Nucleus accumbens (tissue), 56 donors: ENCODE measurements at regions not wholly inside any gene's neighbourhood (a gene's known extent, or its start where the extent isn't known, plus 50 kb on each side); places are given as distances from the start of the nearest gene placed in this dataset.

Experiments used
- DNase-seq, 56 donors: peaks; one replicate each; lab custom pipeline; 2025; lab: John Stamatoyannopoulos, UW

DNA sequence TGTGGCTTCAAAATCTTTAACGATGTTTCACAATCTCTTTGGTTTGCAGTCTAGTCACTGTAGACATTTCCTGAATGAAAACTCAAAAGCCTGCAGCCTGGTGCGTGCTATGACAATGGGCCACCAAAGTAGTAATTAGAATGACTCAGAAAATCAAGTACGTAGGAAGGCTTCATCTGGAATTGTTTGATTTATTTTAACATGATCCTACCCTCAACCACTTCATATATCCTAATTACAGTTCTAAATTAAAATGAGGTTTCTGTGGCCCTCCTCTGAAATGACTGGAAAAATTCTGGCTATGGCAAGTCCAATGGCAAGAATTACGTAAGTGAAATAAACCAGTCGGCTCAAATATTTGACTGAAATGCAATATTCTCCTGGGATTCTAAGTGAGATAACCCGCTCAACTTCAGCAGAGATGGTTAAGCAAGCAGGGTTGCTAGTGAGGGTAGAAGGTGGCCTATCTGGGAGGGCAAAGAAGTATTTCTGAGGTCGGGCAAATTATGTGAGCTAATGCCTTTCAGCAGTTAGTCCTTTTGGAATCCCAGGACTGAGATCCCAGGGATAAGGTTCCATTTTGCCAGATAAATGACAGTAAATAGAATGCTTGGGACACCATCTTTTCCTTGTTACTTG lies 145.6 kb upstream of the MYOCD start:
- no peak for DNase-seq

GRCh38 chr17:12521416-12521815 lies 144.3 kb upstream of the MYOCD start:
- DNase-seq, result no peak

DNA sequence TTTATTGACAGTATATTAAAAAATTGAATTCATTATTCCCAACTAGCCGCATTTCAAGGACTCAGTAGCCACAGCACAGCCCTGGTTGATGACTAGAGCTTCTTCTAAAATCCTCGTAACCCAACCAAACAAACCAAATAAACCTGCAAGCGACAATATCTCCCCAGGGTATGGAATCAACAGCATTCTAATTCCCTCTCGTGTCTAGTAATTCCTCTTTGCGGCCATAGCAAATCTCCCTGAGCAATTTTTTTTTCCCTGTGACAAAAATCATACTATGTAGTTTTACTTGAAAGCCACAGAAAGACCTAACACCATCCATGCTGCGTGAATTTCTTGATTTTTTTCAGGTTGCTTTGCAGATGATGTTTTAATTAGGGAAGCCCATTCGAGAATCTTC lies 143.4 kb upstream of the MYOCD start:
- DNase-seq, result no peak

GRCh38 chr17:12522743-12523183 lies 142.9 kb upstream of the MYOCD start:
- peak in 1 of 56 donors; percentile 4 for DNase-seq

DNA sequence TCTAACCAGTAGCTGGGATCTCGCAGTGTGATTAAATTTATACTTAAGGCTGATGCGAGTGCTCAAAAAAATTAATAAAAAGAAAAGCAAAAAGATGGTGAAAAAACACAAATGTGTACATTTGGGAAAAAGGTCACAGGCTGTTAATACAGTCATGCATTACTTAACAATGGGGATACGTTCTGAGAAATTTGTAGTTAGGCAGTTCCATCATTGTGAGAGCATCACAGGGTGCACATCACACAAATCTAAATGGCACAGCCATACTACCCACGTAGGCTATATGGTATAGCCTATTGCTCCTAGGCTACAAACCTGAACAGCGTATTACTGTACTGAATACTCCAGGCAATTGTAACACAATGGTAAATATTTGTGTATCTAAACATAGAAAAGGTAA lies 142.4 kb upstream of the MYOCD start:
- DNase-seq, result no peak

DNA sequence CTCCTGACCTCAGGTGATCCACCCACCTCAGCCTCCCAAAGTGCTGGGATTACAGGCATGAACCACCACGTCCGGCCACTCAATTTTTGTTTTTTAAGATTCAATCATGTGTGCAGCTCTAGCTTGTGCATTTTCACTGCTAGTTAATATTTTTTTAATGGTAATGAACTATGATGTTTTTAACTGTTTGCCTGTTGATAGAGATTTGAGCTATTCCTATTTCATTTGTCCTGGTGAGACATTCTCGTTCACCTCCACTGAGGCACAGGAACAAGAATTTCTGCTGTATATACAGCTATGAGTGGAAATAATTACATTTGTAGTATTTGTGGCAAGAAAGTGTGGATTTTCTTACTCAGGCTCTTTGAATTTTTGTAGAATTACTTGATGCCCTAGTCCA lies 137.7 kb upstream of the MYOCD start:
- DNase-seq, result no peak

GRCh38 chr17:12530161-12530560 lies 135.5 kb upstream of the MYOCD start:
- DNase-seq, result no peak

- no peak for DNase-seq
Measured at GRCh38 chr17:12536021-12536420, 129.7 kb upstream of the MYOCD start.

GRCh38 chr17:12536472-12536871 lies 129.2 kb upstream of the MYOCD start:
- no peak for DNase-seq

DNA sequence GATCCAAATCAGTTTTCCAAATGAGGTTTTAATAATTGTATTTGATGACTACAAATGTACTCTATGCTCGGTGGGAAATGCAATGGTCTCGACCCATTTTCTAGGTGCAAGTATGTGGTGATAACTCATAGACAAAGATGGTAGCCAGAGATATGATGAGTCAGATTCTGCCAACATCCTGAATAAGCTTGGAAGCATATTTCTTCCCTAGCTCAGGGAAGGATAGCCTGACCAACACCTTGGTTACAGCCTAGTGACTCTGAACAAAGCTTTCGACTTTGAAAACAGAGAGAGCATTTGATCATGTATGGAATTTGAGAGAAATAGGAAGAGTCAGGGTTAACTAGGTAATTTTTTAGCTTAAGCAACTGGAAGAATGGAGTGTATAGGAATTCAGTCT lies 128.3 kb upstream of the MYOCD start:
- no peak for DNase-seq

- no peak for DNase-seq
Measured at GRCh38 chr17:12538003-12538402, 127.7 kb upstream of the MYOCD start.

GRCh38 chr17:12545877-12546513 lies 119.7 kb upstream of the MYOCD start:
- peak in 19 of 56 donors; percentile 0 to 32 (median 4) for DNase-seq

DNA sequence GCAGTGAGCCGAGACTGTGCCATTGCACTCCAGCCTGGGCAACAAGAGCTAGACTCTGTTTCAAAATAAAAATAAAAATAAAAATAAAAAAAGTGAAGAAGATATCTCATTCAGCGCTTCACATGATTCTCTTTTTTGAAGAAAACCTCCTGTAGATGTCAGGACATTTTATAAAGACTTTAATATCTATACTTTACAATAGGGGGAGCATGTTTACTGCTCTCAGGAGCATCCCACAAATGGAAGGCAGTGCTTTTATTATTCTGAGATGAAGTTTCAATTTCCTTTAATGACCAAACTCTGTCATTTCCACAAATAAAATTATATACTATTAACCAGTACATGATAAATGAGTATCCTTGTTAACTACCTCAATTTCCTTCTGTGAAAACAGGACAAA lies 118.7 kb upstream of the MYOCD start:
- no peak for DNase-seq

DNA sequence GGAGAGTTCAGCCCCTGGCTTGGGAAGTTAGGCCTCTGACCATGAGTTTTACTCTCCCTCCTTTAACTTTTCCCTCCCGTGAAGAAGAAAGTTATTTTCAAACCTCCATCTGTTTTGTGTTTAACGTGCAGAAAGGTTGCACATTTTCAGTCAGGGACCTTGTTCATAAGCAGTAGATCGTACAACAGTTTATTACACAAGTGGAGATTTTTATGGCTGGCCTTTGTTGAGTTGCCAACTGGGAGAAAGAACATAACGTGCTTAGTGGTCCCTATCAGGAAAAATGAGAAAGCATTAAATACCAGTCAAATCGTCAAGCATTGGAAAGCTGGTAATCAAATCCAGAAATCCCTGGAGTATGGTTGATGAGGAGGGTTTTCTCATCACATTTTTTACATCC lies 117.9 kb upstream of the MYOCD start:
- no peak for DNase-seq

DNA sequence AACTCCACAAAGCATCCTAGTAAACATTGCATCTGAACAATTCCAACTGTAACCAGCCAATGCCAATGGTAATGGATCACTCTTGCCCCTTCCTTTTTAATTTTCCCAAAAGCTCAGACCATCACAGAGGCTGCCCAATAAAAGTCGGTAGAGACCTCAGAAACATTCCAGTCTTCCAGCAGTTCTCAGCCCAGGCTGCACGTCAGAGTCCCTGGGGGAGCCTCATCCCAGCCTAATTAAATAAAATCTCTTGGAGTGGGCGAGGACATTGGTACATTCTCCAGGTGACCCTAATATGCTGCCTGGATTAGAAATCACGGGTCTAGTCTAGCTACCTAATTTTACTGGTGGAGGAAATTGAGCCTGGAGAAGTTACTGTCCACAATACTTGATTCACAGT lies 117.1 kb upstream of the MYOCD start:
- no peak for DNase-seq

DNA sequence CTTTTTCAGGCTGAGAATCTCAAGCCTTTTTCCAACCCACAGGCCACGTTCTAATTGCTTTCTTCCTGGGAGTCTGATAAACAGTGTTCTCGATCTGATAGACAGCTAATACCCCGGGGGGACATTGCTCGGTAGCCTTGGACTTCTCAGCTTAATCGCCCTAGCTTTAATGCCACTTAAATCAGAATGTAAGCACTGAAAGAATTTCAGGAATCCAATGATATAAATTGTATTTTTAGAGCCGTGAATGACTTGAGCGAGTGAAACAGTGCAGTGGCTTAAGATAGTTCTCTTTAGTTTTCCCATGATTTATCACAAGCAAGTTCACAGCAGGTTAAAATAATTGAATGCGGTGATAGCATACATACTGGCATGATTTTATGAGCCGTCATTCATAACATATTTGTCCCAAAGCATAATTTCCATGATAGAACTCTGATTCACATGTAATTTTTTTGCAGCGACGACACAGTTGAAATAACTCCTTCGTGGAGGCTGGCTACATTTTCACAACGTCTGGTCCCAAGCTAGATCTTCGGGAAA lies 116.1 kb upstream of the MYOCD start:
- no peak for DNase-seq

DNA sequence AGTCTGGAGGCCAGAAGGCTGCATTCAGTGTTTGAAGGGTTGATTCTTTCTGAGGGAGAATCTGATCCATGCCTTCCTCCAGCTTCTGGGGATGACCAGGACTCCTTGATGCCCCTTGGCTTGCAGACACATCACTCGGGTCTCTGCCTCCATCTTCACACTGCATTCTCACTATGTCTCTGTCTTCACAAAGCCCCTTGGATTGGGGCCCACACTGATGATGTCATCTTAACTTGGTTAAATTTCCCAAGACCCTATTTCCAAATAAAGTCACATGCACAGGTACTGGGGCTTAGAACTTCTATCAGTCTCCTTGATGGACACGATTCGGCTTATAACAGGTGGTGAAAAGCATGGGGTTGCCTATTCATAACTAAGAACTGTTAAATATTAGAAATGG lies 112.1 kb upstream of the MYOCD start:
- DNase-seq, result no peak

DNA sequence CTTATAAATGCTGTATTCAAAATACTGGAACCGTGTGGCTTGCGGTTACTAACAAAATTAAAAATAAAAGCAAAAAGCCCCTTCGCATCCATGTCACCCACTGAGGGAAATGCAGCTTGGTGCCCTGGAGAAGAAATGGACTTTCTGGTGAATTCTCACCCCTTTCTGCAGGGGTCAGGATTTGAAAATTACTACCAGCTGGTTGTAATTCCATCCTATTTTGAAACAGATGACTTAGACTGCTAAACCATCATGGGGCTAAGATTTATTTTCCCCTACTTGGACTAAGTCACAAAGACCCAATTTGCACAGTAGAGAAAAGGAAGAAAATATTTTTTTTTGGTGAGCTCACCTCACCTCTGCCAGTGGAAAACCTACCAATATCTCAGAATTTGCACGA lies 111.4 kb upstream of the MYOCD start:
- DNase-seq, result no peak

- DNase-seq, result no peak
Measured at GRCh38 chr17:12566291-12566690, 99.4 kb upstream of the MYOCD start.

DNA sequence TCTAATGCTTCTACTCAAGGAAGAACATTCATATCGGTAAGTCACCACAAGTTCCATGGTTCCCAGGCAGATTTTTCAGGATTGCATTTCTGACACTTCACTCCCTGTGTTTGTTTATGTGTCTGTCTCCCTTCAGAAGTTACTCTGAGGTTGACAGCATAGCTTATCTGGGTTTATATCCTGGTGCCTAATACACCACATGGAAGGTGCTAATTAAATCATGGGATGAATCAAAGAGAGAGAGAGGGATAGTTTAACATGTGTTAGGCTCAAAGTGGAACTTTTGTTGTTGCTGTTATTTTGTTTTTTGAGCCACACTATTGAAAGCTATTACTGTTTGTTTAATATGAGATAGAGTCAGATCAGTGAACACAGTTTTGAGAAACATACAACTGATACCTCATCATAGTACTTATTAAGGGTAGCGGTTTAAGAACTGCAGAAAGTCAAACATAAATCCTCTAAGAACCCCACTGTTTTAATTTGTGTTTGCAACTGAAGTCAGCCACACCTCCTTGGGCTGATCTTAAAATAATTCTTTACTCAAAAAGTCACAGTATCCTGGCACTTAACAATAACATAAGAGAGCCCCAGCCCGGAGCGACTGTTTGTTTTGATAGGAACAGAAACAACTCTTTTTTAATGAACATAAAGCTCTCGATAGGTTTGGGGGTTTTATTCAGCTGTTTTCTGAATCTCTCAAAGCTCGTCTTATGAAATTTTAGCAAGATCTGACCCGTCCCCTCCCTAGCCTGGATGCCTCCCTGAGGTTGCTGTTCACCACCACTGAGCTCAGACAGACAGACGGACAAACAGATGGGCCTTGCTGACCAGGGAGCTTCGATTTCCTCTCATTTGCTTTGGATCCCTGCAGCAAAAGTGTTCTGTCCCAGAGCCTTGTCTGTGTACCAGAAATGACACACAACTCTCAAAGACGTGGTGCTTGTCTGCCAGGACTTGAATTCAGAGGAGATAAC lies 98.3 kb upstream of the MYOCD start:
- DNase-seq, result no peak
